Bronchial epithelial cell (primary cell): ENCODE measurements at regions not wholly inside any gene's neighbourhood (a gene's known extent, or its start where the extent isn't known, plus 50 kb on each side); places are given as distances from the start of the nearest gene placed in this dataset.

ENCODE experiments used
- DNase-seq: peaks from one replicate; pipeline ENCODE4 v3.0.0-alpha.2; 2010; ENCODE audit warnings: low read depth
- FAIRE-seq: peaks from 2 replicates; lab custom pipeline; 2011; peaks lifted over from hg19 to GRCh38; lab: Jason Lieb, UNC
- H3K27me3 ChIP-seq: 2 replicates; pipeline ENCODE4 v1.5.1; 2011; ENCODE audit warnings: low read length; ENCODE audit not compliant: control insufficient read depth, insufficient read depth
- H3K36me3 ChIP-seq: 2 replicates; pipeline ENCODE4 v1.5.1; 2011; ENCODE audit warnings: low read length; ENCODE audit not compliant: control insufficient read depth, insufficient read depth
- H3K4me3 ChIP-seq: 2 replicates; pipeline ENCODE4 v1.5.1; 2011; ENCODE audit warnings: mild to moderate bottlenecking, low read depth, low read length, control low read depth
- CTCF ChIP-seq: IDR thresholded peaks from 2 replicates; pipeline ENCODE4 v1.5.1; 2011; ENCODE audit warnings: mild to moderate bottlenecking, moderate library complexity, low read length, control low read depth, inconsistent platforms; ENCODE audit not compliant: insufficient read depth, severe bottlenecking

GRCh38 chr1:199098468-199098867 is 459.6 kb downstream of the PTPRC start:
- Histone ChIP-seq H3K27me3 (no peaks in the 10 kb centered on the region), H3K36me3 (no peaks in the 10 kb centered on the region), H3K4me3 (no peak overlapping the region)
- FAIRE-seq (no peak), DNase-seq (no peak)
- TF ChIP-seq CTCF = no peak

DNA sequence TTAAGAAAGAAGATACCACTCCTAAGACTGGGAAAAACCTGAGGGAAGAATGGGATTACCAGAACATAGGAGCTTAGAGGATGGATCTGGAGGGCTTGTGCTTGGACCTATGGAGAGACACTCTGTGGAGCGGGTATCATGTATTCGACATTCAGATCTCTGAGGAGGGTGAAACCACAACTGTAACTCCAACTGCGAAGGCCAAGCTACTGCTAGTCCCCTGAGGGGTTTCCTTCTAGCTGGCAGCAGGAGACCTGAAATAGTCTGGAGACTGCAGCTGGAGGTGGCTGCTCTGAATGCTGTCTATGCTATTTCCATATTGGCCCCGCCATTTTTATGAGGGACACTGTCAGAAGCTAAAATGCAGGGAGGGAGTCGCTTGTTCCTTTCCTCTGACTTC is 462.3 kb downstream of the PTPRC start:
- H3K36me3 ChIP-seq = no peaks in the 10 kb centered on the region
- FAIRE-seq (no peak), DNase-seq (no peak)
- no peak for TF ChIP-seq CTCF
- H3K4me3 ChIP-seq = no peak overlapping the region
- H3K27me3 ChIP-seq = no peaks in the 10 kb centered on the region

DNA sequence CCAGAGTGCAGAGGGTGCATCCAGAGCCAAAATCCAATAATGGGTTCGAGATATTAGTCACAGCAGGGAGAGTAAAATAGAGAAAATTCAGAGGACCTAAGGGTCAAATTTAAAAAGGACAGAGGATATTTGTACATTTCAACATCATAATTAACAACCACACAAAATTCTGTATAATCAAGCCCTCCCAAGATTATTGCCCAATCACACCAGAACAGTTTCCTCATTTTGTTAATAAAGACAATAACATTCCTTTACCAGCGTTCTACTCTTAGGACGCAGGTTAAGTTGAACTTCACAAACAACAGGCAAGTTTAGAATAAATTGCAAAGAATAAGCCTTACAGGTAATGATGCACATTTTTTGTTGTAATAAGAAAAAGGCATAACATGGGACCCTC is 462.8 kb downstream of the PTPRC start:
- no peak for TF ChIP-seq CTCF
- FAIRE-seq (no peak), DNase-seq (no peak)
- H3K27me3 ChIP-seq = no peaks in the 10 kb centered on the region
- no peaks in the 10 kb centered on the region for H3K36me3 ChIP-seq
- no peak overlapping the region for H3K4me3 ChIP-seq

GRCh38 chr1:199102239-199102638 is 463.4 kb downstream of the PTPRC start:
- FAIRE-seq (no peak), DNase-seq (no peak)
- Histone ChIP-seq H3K27me3 (no peaks in the 10 kb centered on the region), H3K36me3 (no peaks in the 10 kb centered on the region), H3K4me3 (no peak overlapping the region)
- no peak for TF ChIP-seq CTCF

- Histone ChIP-seq H3K27me3 (no peaks in the 10 kb centered on the region), H3K4me3 (no peak overlapping the region), H3K36me3 (no peaks in the 10 kb centered on the region)
- no peak for DNase-seq
- FAIRE-seq = no peak
- no peak for TF ChIP-seq CTCF
Measured at GRCh38 chr1:199109160-199109559, 470.3 kb downstream of the PTPRC start.

- no peak for TF ChIP-seq CTCF
- H3K36me3 ChIP-seq = no peaks in the 10 kb centered on the region
- no peak overlapping the region for H3K4me3 ChIP-seq
- H3K27me3 ChIP-seq = no peaks in the 10 kb centered on the region
- DNase-seq (no peak), FAIRE-seq (no peak)
Measured at GRCh38 chr1:199112365-199112764, 473.5 kb downstream of the PTPRC start.
